Ovary (tissue), 3 donors: ENCODE measurements at regions not wholly inside any gene's neighbourhood (a gene's known extent, or its start where the extent isn't known, plus 50 kb on each side); places are given as distances from the start of the nearest gene placed in this dataset.

ENCODE experiments used
- CTCF ChIP-seq, 3 donors: fragments of 450-650 bp in 2 of 3; fragments of 200-600 bp in 1 of 3; IDR thresholded peaks; one replicate each; pipeline versions ENCODE4 v1.5.1 to v1.8.0; 2016 to 2022; ENCODE audit warnings: antibody characterized with exemption in 3 of 3, mild to moderate bottlenecking in 1 of 3
- POLR2A ChIP-seq: fragments of 450-650 bp; IDR thresholded peaks from one replicate; pipeline ENCODE4 v1.6.1; 2017; ENCODE audit warnings: antibody characterized with exemption, mild to moderate bottlenecking, moderate library complexity
- donor health status: DM: no; HTN: no; CAD: no.

GRCh38 chr4:129676934-129677333, 581.0 kb downstream of the C4orf33 start:
- TF ChIP-seq CTCF (IDR thresholded peaks at IDR 0.05): no peak
- TF ChIP-seq POLR2A: no peak
